ENCODE measurements at regions not wholly inside any gene's neighbourhood (a gene's known extent, or its start where the extent isn't known, plus 50 kb on each side); places are given as distances from the start of the nearest gene placed in this dataset.

DNA sequence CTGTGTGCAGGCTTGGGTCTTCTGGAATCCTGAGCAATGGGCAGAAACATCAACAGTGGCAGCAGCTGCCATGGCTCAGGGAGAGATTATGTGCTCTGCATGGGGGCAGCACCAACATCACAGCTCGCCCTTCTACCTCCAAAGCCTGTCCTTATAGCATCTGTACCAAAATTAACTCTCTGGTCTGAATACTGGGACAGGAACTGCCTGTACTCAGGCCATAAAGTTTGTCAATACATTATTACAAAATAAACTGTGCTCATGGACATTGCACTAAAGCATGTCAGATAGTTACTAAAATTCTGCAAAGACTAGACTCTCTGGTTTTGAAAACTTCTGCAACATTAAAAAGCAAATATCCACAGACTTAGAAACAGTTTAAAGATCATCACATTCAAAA is 91.6 kb downstream of the ZC3H11B start:
- DNase-seq (ENCODE audit: low read depth), result no peak

DNA sequence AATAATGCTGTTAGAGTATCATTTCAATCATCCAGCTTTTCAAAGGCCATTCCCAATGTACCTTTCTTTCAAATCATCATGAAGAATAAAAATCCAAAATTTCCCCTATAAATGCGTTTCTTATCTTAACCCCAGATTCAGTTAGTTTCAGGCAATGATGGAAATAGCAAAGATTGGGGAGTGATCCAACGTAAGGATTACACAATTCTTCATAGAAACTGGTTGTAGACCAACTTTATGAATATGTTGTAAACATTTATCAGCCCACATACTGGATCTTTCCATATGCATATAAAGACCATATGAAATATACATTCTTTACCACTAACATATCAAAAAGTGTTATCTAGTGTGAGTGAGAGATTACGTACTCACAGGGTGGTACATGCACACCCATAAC is 92.7 kb downstream of the ZC3H11B start:
- DNase-seq (ENCODE audit: low read depth), result no peak

DNA sequence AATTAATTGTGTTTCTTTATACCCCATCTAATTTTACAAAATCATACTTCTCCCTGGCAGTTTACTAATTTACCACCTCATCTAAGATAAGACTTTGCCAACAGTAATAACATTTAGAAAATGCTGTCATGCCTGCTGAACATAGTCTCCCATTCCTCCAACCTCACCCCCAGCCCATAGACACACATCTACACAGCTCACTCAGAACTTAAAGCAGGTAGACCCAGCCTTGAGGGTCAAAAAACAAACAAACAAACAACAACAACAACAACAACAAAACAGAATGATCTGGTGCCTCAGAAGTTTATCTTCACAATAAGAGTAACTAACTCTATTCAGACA is 94.0 kb downstream of the ZC3H11B start:
- no peak for DNase-seq (ENCODE audit: low read depth)

DNA sequence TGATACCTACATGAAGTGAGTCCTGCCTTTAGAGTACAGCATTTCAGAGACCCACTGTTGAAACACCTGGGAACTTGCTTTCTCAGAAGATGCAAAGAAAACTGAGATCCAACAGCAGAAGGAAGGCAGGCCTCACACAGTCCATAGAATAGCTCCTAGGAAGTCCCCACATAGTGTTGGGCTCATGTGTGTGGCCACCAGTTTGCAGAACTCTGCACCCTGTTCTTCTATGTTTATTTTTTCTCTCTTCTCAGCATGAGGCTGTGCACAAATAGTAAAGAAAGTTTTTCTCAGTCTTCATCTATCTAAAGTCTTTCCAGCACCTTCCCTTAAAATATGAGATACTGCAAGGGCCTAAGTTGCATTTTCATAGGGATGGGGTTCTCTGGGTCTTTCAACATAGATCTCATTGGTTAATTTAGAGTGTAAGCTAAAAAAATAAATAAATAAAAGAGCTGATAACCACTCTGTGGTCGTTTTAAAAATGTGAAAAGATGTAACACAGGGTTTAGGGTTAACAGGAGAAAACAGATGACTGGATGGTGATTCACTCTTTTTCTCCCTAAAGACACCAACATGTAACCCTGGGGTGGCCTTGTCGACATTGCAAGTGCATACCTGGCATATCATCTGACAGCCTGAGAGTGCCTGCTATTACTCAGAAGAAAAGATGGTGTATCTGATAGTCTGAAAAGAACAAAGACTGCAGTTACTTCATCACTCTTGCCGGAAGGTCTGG is 94.6 kb downstream of the ZC3H11B start:
- no peak for DNase-seq (ENCODE audit: low read depth)

DNA sequence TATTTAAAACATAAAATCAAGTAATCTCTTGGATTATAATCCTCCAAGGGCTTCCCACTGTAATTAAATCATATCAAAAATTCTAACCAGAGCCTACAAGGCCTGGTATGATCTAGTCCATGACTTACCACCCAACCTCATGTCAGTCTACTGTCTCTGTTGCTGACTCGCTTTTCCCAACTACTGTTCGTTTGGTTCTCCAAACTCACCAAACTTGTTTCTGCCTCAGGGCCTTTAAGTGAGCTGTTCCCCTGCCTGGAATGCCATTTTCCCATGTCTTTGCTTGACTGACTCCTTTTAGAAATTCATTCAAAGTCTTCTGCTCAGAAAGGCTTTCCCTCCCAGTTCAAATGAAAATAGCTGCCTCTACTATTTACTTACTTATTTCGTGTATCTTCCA is 95.9 kb downstream of the ZC3H11B start:
- no peak for DNase-seq (ENCODE audit: low read depth)

DNA sequence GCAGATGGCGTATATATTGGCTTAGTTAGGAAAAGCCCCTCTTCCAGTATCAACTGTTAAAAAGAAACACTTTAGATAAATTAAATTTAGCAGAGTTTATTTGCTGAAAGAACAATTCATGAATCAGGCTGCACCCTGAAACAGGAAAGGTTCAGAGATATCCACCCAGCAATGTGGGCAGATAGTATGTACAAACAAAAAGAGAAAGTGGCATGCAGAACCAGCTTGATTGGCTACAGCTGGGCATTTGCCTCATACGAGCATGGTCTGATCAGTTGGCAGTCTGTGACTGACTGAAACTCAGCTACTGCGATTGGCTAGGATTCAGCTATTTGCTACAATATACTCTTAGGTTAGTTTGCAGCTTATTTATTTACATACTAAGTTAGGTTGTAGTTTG is 98.2 kb downstream of the ZC3H11B start:
- DNase-seq (ENCODE audit: low read depth), result no peak

DNA sequence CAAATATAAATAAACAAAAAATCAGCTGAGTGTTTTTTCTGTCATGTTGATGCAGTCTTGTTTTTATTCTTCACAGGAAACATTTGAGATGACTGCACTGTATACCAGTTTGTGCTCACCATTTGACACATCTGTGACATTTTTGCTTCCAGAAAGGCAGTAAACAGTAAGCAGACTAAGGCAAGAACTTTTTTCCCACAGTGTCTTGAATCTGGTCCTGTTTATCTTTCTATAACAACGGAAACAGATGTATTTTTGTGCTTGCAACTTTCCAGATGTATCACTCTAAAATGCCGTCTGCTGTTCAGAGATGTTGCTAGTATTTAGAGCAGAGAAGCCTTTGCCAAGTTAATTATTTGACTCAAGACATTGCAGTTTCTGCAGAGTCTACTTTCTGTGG is 105.5 kb downstream of the ZC3H11B start:
- DNase-seq (ENCODE audit: low read depth), result no peak

DNA sequence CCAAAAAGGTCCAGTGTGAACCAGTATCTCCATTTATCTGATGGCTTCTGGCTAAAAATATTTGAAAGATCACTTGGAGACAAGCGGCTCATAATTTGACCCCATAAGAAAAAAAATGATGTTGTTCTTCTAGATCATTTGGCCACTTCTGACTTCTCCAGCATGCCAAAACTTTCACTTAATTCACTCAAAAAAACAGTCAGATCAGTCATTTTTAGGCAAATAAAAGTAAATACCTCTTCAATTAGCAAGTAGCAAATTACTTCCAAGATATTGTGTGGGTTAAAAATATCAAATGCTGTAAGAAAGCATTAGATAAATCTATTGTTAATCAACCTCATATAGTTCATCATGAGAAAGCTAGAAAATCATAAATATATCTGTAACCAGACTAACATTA is 106.0 kb downstream of the ZC3H11B start:
- DNase-seq (ENCODE audit: low read depth), result no peak

DNA sequence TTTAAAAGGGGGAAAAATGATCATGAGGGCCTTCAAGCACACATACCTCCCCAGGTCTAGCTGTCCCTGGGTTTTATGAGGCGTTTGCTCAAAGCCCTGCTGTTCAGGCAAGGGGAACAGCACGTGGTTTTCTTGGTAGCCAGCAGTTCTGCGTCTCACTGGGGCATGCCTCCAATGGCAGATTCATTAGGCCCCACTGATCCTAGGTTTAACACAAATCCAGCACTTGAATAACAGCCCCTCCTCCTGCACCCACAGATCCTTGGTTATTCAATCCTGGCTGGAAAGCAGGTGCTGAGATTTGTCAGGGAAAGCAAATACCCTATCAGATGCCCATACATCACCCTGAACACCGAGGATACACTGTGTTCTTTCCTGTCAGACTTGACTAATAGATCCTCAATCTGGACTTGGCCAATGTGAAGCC is 106.4 kb downstream of the ZC3H11B start:
- DNase-seq (ENCODE audit: low read depth), result no peak

DNA sequence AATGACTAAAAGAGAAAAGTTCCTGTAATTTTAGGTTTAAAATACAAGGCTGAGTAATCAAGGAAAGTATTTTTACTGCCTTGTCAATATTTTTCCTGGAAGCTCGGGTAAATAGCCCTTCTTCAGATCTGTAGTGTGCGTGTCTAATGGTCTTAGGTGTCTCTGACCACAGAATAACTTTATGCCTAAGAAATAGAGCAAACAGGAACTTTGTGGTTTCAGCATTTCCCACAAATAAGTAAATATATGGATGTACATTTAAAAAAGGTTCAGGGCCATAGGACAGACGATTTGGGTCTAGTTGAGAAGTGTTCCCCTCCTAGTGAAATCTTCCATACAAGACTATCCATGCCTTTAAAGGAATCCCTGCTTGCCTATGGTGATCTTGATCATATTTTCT is 107.0 kb downstream of the ZC3H11B start:
- no peak for DNase-seq (ENCODE audit: low read depth)

DNA sequence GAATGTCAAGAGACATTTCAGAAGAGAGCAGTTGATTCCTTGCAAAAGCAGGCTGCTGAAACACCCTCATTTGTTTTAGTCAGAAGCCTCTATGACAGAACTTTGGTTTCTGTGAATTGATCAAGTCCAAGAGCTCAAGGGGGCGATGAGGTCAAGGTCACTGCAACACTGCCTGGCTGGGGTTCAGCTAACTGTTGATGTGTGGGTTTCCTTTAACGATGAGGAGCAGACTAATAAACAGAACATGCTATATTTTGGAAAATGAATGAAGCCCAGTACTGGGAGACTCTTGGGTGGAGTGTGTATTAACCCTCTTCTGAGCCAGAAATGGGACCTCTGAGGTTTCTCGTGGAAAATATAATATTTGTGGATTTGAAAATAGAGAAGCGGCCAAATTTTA is 109.3 kb downstream of the ZC3H11B start:
- DNase-seq (ENCODE audit: low read depth), result no peak

DNA sequence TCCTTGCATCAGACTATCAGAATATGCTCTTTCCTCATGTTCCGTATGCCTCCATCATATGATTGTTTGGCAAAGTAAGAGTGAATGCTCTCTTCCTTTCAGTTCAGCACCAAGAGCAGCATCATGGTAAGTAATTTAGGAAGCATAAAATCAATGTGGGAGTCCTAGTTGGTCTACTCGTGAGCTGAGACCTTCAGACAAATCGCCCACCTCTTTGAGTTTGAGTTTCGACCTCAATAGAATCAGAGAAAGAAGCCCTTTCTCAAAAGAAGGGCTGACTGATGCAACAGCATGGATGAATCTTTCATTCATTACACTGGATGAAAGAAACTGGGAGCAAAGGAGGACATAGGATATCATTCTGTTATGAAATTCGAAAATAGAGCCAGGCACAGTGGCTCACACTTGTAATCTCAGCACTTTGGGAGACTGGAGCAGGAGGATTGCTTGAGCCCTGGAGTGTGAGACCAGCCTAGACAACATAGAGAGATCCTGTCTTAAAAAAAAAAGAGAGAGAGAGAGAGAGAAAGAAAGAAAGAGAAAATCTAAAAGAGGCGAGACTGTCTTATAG is 112.5 kb downstream of the ZC3H11B start:
- DNase-seq (ENCODE audit: low read depth), result no peak

DNA sequence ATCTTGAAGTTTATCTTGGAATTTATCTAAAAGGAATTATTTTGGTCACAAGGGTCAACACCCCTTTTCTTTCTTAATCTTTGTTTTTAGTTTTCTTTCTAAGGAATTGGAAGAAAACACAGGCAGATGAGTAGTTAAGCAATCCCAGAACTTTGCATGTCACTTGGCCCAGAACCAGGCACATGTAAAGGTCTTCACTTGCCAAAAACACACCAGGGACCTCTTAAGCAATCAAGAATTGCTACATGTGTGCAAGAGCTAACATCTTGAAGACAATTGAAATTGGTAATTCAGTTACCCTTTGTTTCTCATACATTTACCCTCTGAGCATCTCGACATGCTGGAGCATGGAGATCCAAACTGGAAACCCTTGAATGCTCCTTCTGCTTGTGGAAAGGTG is 114.2 kb downstream of the ZC3H11B start:
- DNase-seq (ENCODE audit: low read depth), result no peak

DNA sequence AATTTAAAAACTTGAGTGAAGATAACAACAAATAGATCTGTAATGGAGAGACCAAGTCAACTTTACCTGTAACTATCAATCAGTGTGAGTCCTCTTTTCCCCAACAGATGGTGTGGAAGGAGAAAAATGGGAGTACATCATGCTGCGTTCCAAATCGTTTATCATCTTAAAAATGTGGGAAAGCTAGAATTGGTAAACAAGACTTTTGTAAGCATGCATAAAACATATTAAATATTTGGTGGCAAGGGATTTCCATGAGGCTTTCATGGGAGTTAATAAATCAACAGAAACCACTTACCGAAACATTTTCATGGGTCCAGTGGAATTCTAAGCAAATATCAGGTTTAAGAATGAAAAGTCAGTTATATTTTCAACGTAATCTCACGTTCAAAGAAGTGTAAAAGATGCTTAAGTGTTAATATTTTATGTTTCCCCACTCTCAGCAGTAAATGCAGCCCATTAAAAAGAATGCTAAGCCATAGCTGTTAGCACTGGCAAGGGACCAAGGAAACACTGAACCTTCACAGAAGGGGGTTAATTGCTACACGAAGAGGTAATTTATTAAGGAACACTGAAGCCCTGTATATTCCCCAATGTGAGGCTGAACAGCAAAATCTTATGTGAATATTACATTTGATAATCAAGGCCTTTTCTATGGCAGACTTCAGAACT is 117.0 kb downstream of the ZC3H11B start:
- DNase-seq (ENCODE audit: low read depth), result no peak

DNA sequence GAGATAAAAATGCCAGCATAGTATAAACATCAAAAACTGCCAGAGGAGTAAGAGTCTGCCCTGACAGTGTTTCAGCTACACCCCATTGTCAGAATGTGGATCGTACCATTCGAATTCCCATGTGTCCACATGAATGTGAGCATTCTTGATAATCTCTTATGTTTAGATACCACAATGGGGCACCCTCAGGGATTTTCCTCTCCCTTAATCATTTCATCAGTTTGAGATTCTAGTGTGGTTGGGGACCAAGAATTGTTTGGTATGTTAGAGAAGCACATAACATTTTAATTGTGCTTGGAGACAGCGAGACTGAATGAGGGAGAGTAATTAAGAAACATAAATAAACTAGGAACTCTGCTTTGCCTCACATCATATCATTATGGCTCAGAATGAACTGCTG is 120.2 kb downstream of the ZC3H11B start:
- no peak for DNase-seq (ENCODE audit: low read depth)

DNA sequence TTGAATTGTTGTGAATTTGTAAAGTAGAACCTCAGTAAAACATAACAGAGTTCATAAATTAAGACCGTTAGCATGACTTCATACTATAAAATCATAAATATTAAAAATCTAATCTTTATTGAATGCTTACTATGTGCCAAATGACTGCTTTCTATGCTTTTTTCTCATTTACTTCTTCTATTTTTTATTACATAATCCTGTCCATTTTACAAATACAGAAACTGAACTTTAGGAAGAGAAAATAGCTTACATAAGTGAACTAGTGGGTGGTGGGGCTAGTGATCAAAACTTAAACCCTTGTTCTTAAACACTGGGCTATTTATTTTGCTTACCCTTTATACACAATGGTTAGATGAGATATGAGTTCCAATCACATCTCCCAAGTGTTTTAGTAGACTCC is 122.3 kb downstream of the ZC3H11B start:
- DNase-seq (ENCODE audit: low read depth), result no peak

DNA sequence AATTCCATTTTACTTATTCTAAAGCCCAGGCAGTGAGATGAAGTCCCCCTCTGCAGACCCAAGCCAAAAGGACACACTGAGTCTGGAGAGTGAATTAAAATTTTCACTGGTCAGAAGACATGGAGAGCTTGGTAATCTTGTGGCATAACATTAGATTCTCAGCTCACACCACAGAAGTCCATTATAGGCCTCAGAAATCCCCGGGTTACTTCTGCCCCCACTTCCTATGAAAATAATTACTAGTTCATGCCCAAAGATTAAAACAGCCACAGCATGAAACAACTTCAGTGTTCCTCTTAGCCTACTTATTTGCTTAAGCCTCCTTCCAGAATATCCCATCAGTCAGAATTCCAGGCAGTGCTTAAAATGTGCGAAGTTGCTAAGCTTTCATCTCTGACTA is 123.3 kb downstream of the ZC3H11B start:
- DNase-seq (ENCODE audit: low read depth), result no peak

DNA sequence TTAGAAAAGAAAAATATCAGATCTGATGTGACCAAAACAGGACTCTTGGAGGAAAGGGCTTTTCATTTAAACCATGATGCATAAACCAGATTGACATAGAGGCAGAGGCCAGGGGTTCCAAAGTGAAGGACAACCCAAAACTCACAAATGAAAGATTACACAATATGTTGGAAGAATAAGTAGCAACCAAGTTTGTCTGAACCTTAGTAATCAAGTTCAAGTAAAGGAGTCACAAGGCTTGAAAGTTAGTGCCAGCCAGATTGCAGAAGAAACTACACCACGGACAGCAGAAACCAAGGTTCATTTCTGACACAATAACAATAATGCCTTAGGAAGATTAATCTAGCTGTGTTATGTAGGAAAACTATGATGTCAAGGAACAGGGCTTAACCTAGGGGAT is 124.6 kb downstream of the ZC3H11B start:
- DNase-seq (ENCODE audit: low read depth), result no peak

DNA sequence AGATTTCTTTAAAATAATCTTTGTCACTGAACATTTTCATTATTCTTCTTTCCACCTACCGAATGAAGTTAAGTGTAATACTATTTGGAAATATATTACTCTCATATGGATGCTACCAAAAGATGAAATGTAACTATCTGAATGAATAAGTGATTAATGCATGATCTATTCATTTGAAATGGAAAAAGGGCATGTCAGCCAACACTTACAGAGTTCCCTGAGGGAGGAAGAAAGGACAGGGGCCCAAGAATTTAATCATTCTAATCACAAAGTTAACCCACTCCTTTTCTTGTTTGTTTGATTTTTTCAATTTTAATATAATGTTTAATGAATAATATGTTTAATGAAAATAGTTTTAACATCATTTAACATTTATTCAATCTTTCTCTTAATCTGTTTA is 129.4 kb downstream of the ZC3H11B start:
- no peak for DNase-seq (ENCODE audit: low read depth)

DNA sequence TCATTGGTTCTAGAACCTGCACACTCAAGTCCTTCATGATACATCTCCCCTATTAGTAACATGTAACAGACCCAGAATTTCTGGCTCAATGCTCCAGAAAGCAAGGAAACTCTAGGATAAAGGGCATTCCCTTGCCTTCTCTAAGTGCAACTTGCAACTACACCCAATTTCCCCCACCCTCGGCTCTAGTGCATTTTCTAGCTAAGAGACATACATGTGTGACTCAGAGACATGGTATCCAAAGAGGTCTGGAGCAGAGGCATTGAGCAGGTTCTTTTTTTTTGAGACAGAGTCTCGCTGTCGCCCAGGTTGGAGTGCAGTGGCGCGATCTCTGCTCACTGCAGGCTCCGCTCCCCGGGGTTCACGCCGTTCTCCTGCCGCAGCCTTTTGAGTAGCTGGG is 132.9 kb downstream of the ZC3H11B start:
- DNase-seq (ENCODE audit: low read depth), result no peak

DNA sequence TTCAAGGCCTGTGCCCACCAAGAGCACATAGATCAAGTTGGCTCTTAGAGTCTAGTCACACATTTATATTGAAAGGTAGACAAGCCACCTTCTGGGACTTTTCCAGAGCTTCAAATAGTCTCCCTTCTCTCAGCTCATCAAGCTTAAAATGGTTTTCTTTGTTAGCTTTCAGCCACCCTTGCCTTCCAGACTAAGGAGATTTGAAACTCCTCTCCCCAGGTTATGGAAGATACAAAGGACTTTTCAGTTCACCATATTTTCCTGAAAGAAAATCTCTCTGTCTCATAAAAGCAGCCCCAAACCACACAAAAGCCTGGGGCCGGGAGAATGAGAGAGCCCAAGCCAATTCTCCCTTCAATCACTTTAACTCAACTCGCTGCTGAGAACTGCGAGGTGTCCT is 134.1 kb downstream of the ZC3H11B start:
- no peak for DNase-seq (ENCODE audit: low read depth)

DNA sequence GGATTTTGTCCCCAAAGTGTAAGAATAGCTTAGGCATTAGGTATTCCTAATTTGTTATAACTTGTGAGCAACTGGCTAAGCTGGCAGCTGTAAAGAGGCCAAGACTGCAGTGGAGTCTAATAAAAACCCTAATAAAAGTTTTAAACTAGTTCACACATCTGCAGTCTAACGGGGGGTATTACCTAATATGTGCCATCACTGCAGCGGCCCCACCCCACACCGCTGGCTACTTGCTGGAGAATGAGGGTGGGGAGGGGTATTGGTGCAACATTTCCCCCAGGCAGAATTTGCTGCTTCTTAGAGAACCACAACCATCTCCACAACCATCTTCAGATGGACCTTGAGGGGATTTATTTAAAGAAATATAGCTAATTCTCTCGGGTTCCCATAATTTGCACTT is 135.0 kb downstream of the ZC3H11B start:
- DNase-seq (ENCODE audit: low read depth), result no peak

DNA sequence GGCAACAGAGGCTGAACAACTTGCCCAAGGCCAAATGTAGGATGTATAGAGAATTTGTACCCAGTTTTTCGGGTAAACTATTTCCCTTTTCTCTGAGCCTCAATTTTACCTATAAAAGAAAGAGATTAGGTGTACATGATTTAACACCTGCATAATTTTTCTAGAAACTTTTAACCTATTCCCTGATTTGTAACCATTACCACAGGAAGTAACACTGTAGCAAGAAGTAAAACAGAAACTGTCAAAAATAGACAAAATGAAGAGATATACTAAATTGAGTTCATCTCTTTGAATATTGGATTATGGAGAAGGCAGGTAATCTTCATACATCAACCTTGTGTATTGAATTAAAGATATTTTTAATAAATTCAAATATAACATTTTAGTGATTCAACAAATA is 136.2 kb downstream of the ZC3H11B start:
- DNase-seq (ENCODE audit: low read depth), result no peak

DNA sequence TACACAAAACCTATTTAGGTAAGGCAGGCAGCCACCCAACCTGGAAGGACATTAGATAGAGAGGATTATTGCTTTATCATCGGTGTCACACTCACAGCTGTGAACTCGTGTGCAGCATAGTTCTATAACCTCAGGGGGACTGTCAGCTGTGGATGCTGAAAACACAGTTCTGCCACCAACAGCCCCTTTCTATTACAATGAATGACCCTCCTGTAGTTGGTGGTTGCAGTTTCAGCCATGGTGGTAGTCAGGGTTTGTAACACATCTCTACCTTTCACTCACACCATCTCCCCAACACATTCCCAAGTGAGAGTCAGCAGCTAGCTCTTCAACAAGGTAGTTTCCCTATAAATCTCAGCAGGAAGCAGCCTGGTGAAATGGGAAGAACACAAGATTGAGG is 136.8 kb downstream of the ZC3H11B start:
- no peak for DNase-seq (ENCODE audit: low read depth)

Measured in stimulated activated CD8-positive, alpha-beta memory T cell treated with anti-CD3 and anti-CD28 coated beads, Interleukin-12 subunit alpha, Interleukin-12 subunit beta, amount 100 ng/mL, for 1 hour (primary cell).